CD4-positive, alpha-beta T cell (primary cell): ENCODE measurements at regions not wholly inside any gene's neighbourhood (a gene's known extent, or its start where the extent isn't known, plus 50 kb on each side); places are given as distances from the start of the nearest gene placed in this dataset.

Experiments used
- ATAC-seq: fragments of 200-7000 bp; cut with Tn5 transposase; one replicate; pipeline ENCODE4 v1.10.0; 2022; ENCODE audit warnings: mild to moderate bottlenecking; ENCODE audit not compliant: poor library complexity
- CTCF ChIA-PET: fragments of 350-600 bp; sonication (Branson Sonifier 250); formaldehyde crosslinking; loops from one replicate; lab custom pipeline; 2021; ENCODE audit warnings: antibody characterized with exemption, inconsistent platforms; lab: Charles Lee
- POLR2A ChIA-PET: fragments of 350-600 bp; sonication (Branson Sonifier 250); formaldehyde crosslinking; loops from one replicate; lab custom pipeline; 2021; ENCODE audit warnings: antibody characterized with exemption, inconsistent platforms; lab: Charles Lee
- DNase-seq, 14 experiments: peaks; one replicate each; pipeline ENCODE4 v3.0.0-alpha.2; 2013 to 2020; ENCODE audit warnings: mixed read lengths in 2 of 14
- H3K27ac ChIP-seq, 2 donors: one replicate each; pipeline versions ENCODE4 v1.5.1 to v1.7.0; 2013; ENCODE audit warnings: low read length in 2 of 2, low read depth in 1 of 2, mild to moderate bottlenecking in 1 of 2
- H3K27me3 ChIP-seq, 2 experiments: 1 replicate in 1 of 2; 2 replicates in 1 of 2; pipeline versions ENCODE4 v1.6.1 to v1.7.0; 2013; ENCODE audit warnings: low read length in 2 of 2, control low read depth in 1 of 2, mild to moderate bottlenecking in 1 of 2, moderate library complexity in 1 of 2; ENCODE audit not compliant: insufficient read depth in 2 of 2, control insufficient read depth in 1 of 2
- H3K36me3 ChIP-seq: one replicate; pipeline ENCODE4 v1.6.1; 2013; ENCODE audit warnings: low read length, control low read depth; ENCODE audit not compliant: insufficient read depth
- H3K4me1 ChIP-seq: one replicate; pipeline ENCODE4 v1.6.1; 2013; ENCODE audit warnings: low read length, control low read depth; ENCODE audit not compliant: insufficient read depth
- H3K4me3 ChIP-seq: one replicate; pipeline ENCODE4 v1.5.1; 2013; ENCODE audit warnings: mild to moderate bottlenecking, low read length, moderate library complexity
- H3K9me3 ChIP-seq, 2 experiments: 1 replicate in 1 of 2; 2 replicates in 1 of 2; pipeline versions ENCODE4 v1.6.1 to v1.7.0; 2013; ENCODE audit warnings: low read length in 2 of 2, mild to moderate bottlenecking in 2 of 2, control low read depth in 1 of 2, moderate library complexity in 1 of 2; ENCODE audit not compliant: control insufficient read depth in 1 of 2, insufficient read depth in 1 of 2
- H3K27ac Mint-ChIP-seq: one replicate; pipeline ENCODE4 v1.8.0; 2020; ENCODE audit warnings: mixed read lengths
- H3K27me3 Mint-ChIP-seq: one replicate; pipeline ENCODE4 v1.8.0; 2021; ENCODE audit warnings: mixed read lengths
- H3K36me3 Mint-ChIP-seq: one replicate; pipeline ENCODE4 v1.8.0; 2021; ENCODE audit warnings: low read depth, mixed read lengths
- H3K4me1 Mint-ChIP-seq: one replicate; pipeline ENCODE4 v1.8.0; 2021; ENCODE audit warnings: low read depth, mixed read lengths
- H3K4me3 Mint-ChIP-seq: one replicate; pipeline ENCODE4 v1.8.0; 2020; ENCODE audit warnings: mild to moderate bottlenecking, mixed read lengths
- H3K9me3 Mint-ChIP-seq: one replicate; pipeline ENCODE4 v1.8.0; 2020; ENCODE audit warnings: mixed read lengths
- CTCF ChIP-seq: fragments of 200-600 bp; IDR thresholded peaks from one replicate; pipeline ENCODE4 v1.8.0; 2022; ENCODE audit warnings: antibody characterized with exemption, mild to moderate bottlenecking
- intact Hi-C, 2 experiments: fragments of 100-400 bp; cut with DNase I in 1 of 2; cut with micrococcal nuclease in 1 of 2; formaldehyde crosslinking; loops; one replicate each; pipeline versions ENCODE4 v1.15.1 to v1.9.0; 2023 to 2025; cut with DNase I, micrococcal nuclease

- DNase-seq (no peak), ATAC-seq (no peak)
- Histone ChIP-seq H3K4me3 (no peak overlapping the region), H3K27ac (no peak overlapping the region), H3K4me1 (no peaks in the 10 kb centered on the region), H3K36me3 (no peaks in the 10 kb centered on the region), H3K27me3 (no peaks in the 10 kb centered on the region), H3K9me3 (no peaks in the 10 kb centered on the region)
- ChIA-PET CTCF (no interaction called here), POLR2A (no interaction called here)
- H3K27me3 Mint-ChIP-seq, result no peaks in the 10 kb centered on the region
- H3K9me3 Mint-ChIP-seq, result peaks cover 16% of the 10 kb centered on the region
- no peak for TF ChIP-seq CTCF
- no peak overlapping the region for H3K4me3 Mint-ChIP-seq
- intact Hi-C loops, result no loop called here
- H3K27ac Mint-ChIP-seq, result no peak overlapping the region
- H3K4me1 Mint-ChIP-seq, result no peaks in the 10 kb centered on the region
- no peaks in the 10 kb centered on the region for H3K36me3 Mint-ChIP-seq
Measured at GRCh38 chr5:144941004-144941403, 770.3 kb downstream of the KCTD16 start.

GRCh38 chr5:144918371-144918770, 747.7 kb downstream of the KCTD16 start:
- ATAC-seq, result no peak
- Mint-ChIP-seq H3K4me1 (no peaks in the 10 kb centered on the region), H3K4me3 (no peak overlapping the region), H3K36me3 (no peaks in the 10 kb centered on the region), H3K27ac (no peak overlapping the region), H3K9me3 (no peaks in the 10 kb centered on the region), H3K27me3 (no peaks in the 10 kb centered on the region)
- H3K9me3 ChIP-seq, result no peaks in the 10 kb centered on the region
- no peaks in the 10 kb centered on the region for H3K4me1 ChIP-seq
- CTCF ChIA-PET, result no interaction called here
- no peaks in the 10 kb centered on the region for H3K36me3 ChIP-seq
- POLR2A ChIA-PET, result no interaction called here
- H3K27me3 ChIP-seq, result no peaks in the 10 kb centered on the region
- intact Hi-C loops, result no loop called here
- no peak for TF ChIP-seq CTCF
- no peak for DNase-seq
- no peak overlapping the region for H3K4me3 ChIP-seq
- no peak overlapping the region for H3K27ac ChIP-seq

GRCh38 chr5:144915452-144915851, 744.8 kb downstream of the KCTD16 start:
- Mint-ChIP-seq H3K27me3 (no peaks in the 10 kb centered on the region), H3K4me1 (no peaks in the 10 kb centered on the region), H3K27ac (no peak overlapping the region), H3K4me3 (no peak overlapping the region), H3K36me3 (no peaks in the 10 kb centered on the region), H3K9me3 (peaks cover 7% of the 10 kb centered on the region)
- H3K9me3 ChIP-seq, result no peaks in the 10 kb centered on the region
- ChIA-PET CTCF (no interaction called here), POLR2A (no interaction called here)
- TF ChIP-seq CTCF, result no peak
- intact Hi-C loops, result no loop called here
- H3K4me1 ChIP-seq, result no peaks in the 10 kb centered on the region
- no peak overlapping the region for H3K4me3 ChIP-seq
- no peak overlapping the region for H3K27ac ChIP-seq
- no peaks in the 10 kb centered on the region for H3K27me3 ChIP-seq
- DNase-seq (no peak), ATAC-seq (no peak)
- no peaks in the 10 kb centered on the region for H3K36me3 ChIP-seq
